NCI-H1436 (cell line): ENCODE measurements at regions not wholly inside any gene's neighbourhood (a gene's known extent, or its start where the extent isn't known, plus 50 kb on each side); places are given as distances from the start of the nearest gene placed in this dataset.

Experiments
- DNase-seq: peaks from one replicate; lab custom pipeline; 2025; lab: John Stamatoyannopoulos, UW

GRCh38 chr7:52030722-52031121 lies 714.1 kb upstream of the COBL start:
- DNase-seq: no peak

GRCh38 chr7:52026140-52026539 lies 709.5 kb upstream of the COBL start:
- no peak for DNase-seq

- DNase-seq: no peak
Measured at GRCh38 chr7:52021343-52021742, 704.7 kb upstream of the COBL start.

- DNase-seq: no peak
Measured at GRCh38 chr7:52018680-52019054, 702.1 kb upstream of the COBL start.

- no peak for DNase-seq
Measured at GRCh38 chr7:52017802-52018679, 701.4 kb upstream of the COBL start.

GRCh38 chr7:52009181-52009580 lies 692.6 kb upstream of the COBL start:
- DNase-seq: no peak

- DNase-seq: no peak
Measured at GRCh38 chr7:52006674-52007073, 690.1 kb upstream of the COBL start.

GRCh38 chr7:52005613-52006012 lies 689.0 kb upstream of the COBL start:
- DNase-seq: no peak

GRCh38 chr7:51995596-51996179 lies 679.1 kb upstream of the COBL start:
- DNase-seq: no peak

GRCh38 chr7:51982653-51983052 lies 666.0 kb upstream of the COBL start:
- DNase-seq: no peak

- DNase-seq: no peak
Measured at GRCh38 chr7:51980812-51981211, 664.2 kb upstream of the COBL start.

- DNase-seq: no peak
Measured at GRCh38 chr7:51980313-51980712, 663.7 kb upstream of the COBL start.

- no peak for DNase-seq
Measured at GRCh38 chr7:51977913-51978312, 661.3 kb upstream of the COBL start.

GRCh38 chr7:51973939-51974338 lies 657.3 kb upstream of the COBL start:
- DNase-seq: no peak

- DNase-seq: no peak
Measured at GRCh38 chr7:51973071-51973470, 656.5 kb upstream of the COBL start.

- no peak for DNase-seq
Measured at GRCh38 chr7:51970961-51971665, 654.5 kb upstream of the COBL start.

GRCh38 chr7:51968461-51968860 lies 651.9 kb upstream of the COBL start:
- no peak for DNase-seq

GRCh38 chr7:51965454-51965853 lies 648.8 kb upstream of the COBL start:
- no peak for DNase-seq

GRCh38 chr7:51961804-51962203 lies 645.2 kb upstream of the COBL start:
- DNase-seq: no peak

GRCh38 chr7:51950813-51951212 lies 634.2 kb upstream of the COBL start:
- DNase-seq: no peak

GRCh38 chr7:51949726-51950644 lies 633.4 kb upstream of the COBL start:
- no peak for DNase-seq

- no peak for DNase-seq
Measured at GRCh38 chr7:51930834-51931233, 614.2 kb upstream of the COBL start.
